Vagina (tissue), 2 donors: ENCODE measurements at regions not wholly inside any gene's neighbourhood (a gene's known extent, or its start where the extent isn't known, plus 50 kb on each side); places are given as distances from the start of the nearest gene placed in this dataset.
"Not testable (repeated sequence)": the region's sequence is repeated elsewhere in the genome, so short reads cannot be mapped to it uniquely, and the experiment has no call there.

Source experiments
- DNase-seq, 2 donors: peaks; one replicate each; pipeline ENCODE4 v3.0.0-alpha.2; 2017; ENCODE audit errors: extremely low spot score in 2 of 2
- H3K27ac ChIP-seq: fragments of 200-600 bp; sonication (generic); one replicate; pipeline ENCODE4 v1.5.1; 2019
- H3K27me3 ChIP-seq: fragments of 200-600 bp; sonication (generic); one replicate; pipeline ENCODE4 v1.5.1; 2019
- H3K36me3 ChIP-seq, 2 donors: fragments of 200-600 bp; sonication (generic); one replicate each; pipeline ENCODE4 v1.5.1; 2017 to 2019
- H3K4me1 ChIP-seq: fragments of 200-600 bp; sonication (generic); one replicate; pipeline ENCODE4 v1.5.1; 2019
- H3K4me3 ChIP-seq, 2 donors: fragments of 200-600 bp; sonication (generic); 1 replicate in 1 of 2; 2 replicates in 1 of 2; pipeline ENCODE4 v1.5.1; 2016 to 2019
- H3K9me3 ChIP-seq: fragments of 200-600 bp; sonication (generic); one replicate; pipeline ENCODE4 v1.5.1; 2019
- POLR2A ChIP-seq, 2 donors: fragments of 450-650 bp; IDR thresholded peaks; one replicate each; pipeline ENCODE4 v1.6.1; 2017; ENCODE audit warnings: antibody characterized with exemption in 2 of 2, mild to moderate bottlenecking in 2 of 2, moderate library complexity in 2 of 2
- POLR2AphosphoS5 ChIP-seq, 2 donors: sonication (generic); formaldehyde crosslinking; IDR thresholded peaks; one replicate each; pipeline ENCODE4 v1.9.0; 2017; ENCODE audit warnings: antibody characterized with exemption in 2 of 2, mild to moderate bottlenecking in 2 of 2, low read depth in 1 of 2; ENCODE audit not compliant: insufficient read depth in 1 of 2
- intact Hi-C: fragments of 100-400 bp; cut with DNase I; formaldehyde crosslinking; loops from one replicate; pipeline ENCODE4 v1.15.1; 2023
- TF ChIP-seq, protein P1 (sequence below), 3 experiments: fragments of 450-650 bp in 2 of 3; fragments of 200-600 bp in 1 of 3; sonication (generic) in 1 of 3; IDR thresholded peaks; one replicate each; pipeline ENCODE4 v1.5.1; 2017 to 2019; ENCODE audit warnings: antibody characterized with exemption in 3 of 3, mild to moderate bottlenecking in 2 of 3, moderate library complexity in 2 of 3

DNA sequence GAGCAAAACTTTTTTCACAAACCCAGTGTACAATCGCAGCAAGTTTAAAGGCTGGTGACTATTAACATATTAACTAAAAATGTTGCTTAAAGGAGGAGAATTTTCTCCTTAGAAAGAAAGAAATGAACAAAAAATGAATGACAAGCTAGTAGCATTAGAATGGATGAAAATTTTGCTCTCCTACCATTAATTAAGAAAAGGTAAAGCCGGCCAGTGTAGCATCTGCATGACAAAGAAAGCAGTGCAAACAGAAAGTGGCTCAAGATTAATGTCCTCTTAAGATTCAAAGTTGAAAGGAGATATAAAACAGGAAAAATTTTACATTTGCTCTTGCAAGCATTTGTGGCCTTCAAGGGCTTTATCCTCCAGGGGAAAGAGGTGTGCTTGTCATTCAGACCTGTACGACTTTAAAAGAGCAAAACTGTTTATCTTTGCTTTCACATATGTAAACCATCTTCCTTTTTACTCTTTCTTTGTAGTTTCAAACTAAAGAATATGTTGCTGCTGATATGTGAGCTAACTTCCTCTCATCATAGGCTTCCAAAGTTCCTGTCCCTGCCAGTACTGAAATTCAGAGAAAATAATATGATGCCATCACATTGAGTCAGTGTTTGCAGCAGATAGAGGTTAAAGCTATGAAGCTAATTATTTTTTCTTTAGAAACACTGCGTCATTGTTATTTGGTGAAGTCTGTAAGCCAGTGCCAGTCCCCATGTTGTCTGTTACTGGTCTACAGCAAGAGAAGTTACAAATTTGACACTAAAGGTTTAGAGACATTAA is 439.1 kb upstream of the GRM7 start:
- no peaks in the 10 kb centered on the region for H3K4me1 ChIP-seq
- DNase-seq: no peak
- intact Hi-C loops: no loop called here
- H3K36me3 ChIP-seq: no peaks in the 10 kb centered on the region
- TF ChIP-seq, protein P1, sequence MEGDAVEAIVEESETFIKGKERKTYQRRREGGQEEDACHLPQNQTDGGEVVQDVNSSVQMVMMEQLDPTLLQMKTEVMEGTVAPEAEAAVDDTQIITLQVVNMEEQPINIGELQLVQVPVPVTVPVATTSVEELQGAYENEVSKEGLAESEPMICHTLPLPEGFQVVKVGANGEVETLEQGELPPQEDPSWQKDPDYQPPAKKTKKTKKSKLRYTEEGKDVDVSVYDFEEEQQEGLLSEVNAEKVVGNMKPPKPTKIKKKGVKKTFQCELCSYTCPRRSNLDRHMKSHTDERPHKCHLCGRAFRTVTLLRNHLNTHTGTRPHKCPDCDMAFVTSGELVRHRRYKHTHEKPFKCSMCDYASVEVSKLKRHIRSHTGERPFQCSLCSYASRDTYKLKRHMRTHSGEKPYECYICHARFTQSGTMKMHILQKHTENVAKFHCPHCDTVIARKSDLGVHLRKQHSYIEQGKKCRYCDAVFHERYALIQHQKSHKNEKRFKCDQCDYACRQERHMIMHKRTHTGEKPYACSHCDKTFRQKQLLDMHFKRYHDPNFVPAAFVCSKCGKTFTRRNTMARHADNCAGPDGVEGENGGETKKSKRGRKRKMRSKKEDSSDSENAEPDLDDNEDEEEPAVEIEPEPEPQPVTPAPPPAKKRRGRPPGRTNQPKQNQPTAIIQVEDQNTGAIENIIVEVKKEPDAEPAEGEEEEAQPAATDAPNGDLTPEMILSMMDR (IDR thresholded peaks at IDR 0.05): no peak
- TF ChIP-seq POLR2AphosphoS5 (IDR thresholded peaks at IDR 0.05; ENCODE audit: insufficient read depth in 1 of 2, low read depth in 1 of 2): no peak
- no peak for TF ChIP-seq POLR2A (IDR thresholded peaks at IDR 0.05)
- no peaks in the 10 kb centered on the region for H3K9me3 ChIP-seq
- H3K4me3 ChIP-seq: no peak overlapping the region
- H3K27me3 ChIP-seq: no peaks in the 10 kb centered on the region
- no peak overlapping the region for H3K27ac ChIP-seq

DNA sequence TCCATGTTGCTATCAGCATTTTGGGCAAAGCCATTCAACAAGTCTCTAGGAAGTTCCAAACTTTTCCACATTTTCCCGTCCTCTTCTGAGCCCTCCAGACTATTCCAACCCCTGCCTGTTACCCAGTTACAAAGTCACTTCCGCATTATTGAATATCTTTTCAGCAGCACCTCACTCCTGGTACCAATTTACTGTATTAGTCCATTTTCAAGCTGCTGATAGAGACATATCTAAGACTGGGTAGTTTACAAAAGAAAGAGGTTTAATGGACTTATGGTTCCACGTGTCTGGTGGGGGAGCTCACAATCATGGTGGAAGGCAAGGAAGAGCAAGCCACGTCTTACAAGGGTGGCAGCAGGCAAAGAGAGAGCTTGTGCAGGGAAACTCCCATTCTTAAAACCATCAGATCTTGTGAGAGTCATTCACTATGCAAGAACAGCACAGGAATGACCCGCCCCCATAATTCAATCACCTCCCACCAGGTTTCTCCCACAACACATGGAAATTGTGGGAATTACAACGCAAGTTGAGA is 435.6 kb upstream of the GRM7 start:
- no peaks in the 10 kb centered on the region for H3K9me3 ChIP-seq
- intact Hi-C loops: no loop called here
- no peak overlapping the region for H3K4me3 ChIP-seq
- no peak for DNase-seq
- no peak for TF ChIP-seq POLR2AphosphoS5 (IDR thresholded peaks at IDR 0.05; ENCODE audit: insufficient read depth in 1 of 2, low read depth in 1 of 2)
- TF ChIP-seq, protein P1 (IDR thresholded peaks at IDR 0.05): no peak
- TF ChIP-seq POLR2A (IDR thresholded peaks at IDR 0.05): no peak
- no peak overlapping the region for H3K27ac ChIP-seq
- no peaks in the 10 kb centered on the region for H3K4me1 ChIP-seq
- H3K27me3 ChIP-seq: no peaks in the 10 kb centered on the region
- H3K36me3 ChIP-seq: no peaks in the 10 kb centered on the region

DNA sequence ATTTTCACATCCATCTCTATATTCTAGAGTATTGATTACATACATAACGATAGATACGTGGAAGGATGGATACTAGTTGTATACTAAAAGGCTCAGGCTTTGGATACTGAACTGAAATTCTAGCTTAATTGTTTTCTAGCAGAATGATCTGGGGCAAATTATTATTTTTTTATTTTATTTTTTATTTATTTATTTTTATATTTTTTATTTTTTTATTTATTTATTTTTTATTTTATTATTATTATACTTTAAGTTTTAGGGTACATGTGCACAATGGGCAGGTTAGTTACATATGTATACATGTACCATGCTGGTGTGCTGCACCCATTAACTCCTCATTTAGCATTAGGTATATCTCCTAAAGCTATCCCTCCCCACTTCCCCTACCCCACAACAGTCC is 432.6 kb upstream of the GRM7 start:
- DNase-seq, H3K27me3 ChIP-seq, H3K27ac ChIP-seq, intact Hi-C loops, H3K9me3 ChIP-seq, H3K4me1 ChIP-seq, H3K36me3 ChIP-seq, H3K4me3 ChIP-seq: not testable (repeated sequence)

DNA sequence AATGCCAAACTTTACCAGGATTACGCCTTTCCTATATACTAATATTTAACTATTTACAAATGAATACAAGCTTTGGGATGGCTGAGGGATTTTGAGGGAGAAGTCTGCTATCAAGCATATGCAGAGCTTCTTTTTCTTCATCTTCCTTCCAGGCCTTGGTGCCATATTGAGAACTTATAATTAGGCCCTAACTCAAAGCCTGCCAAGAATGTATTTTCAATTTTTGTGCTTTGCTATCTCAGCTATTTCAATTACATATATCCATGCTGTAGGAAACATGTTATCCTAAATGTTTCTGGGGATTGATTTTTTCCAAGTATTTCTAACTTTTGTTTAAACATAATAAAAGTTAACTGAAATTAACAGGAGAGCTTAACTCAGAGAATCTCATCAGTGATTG is 425.0 kb upstream of the GRM7 start:
- no peaks in the 10 kb centered on the region for H3K36me3 ChIP-seq
- intact Hi-C loops: no loop called here
- no peaks in the 10 kb centered on the region for H3K9me3 ChIP-seq
- H3K27ac ChIP-seq: no peak overlapping the region
- H3K27me3 ChIP-seq: no peaks in the 10 kb centered on the region
- no peak overlapping the region for H3K4me3 ChIP-seq
- no peak for TF ChIP-seq POLR2A (IDR thresholded peaks at IDR 0.05)
- TF ChIP-seq, protein P1 (IDR thresholded peaks at IDR 0.05): no peak
- no peak for TF ChIP-seq POLR2AphosphoS5 (IDR thresholded peaks at IDR 0.05; ENCODE audit: insufficient read depth in 1 of 2, low read depth in 1 of 2)
- H3K4me1 ChIP-seq: no peaks in the 10 kb centered on the region
- DNase-seq: no peak

DNA sequence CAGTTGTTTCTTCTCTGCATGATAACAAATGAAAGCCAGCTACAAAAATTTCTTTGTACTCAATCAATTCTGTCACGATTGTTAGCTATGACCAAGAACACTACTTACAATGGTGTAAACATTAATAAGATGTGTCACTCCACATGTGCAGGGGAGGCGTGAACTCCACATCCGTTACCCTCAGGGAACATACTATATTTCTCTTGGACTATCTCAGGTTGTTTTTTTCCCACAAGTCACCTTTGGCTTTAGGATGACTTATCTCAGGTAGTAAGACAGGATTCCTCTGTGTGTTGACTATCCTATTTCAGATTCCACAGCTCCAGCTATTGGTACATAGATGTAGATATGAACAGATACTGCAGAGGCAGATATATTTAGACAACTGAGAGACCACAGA is 423.3 kb upstream of the GRM7 start:
- Histone ChIP-seq H3K9me3 (no peaks in the 10 kb centered on the region), H3K27ac (no peak overlapping the region), H3K36me3 (no peaks in the 10 kb centered on the region), H3K4me1 (no peaks in the 10 kb centered on the region), H3K4me3 (no peak overlapping the region), H3K27me3 (no peaks in the 10 kb centered on the region)
- intact Hi-C loops: no loop called here
- TF ChIP-seq POLR2A (IDR thresholded peaks at IDR 0.05) (no peak), POLR2AphosphoS5 (IDR thresholded peaks at IDR 0.05; ENCODE audit: insufficient read depth in 1 of 2, low read depth in 1 of 2) (no peak)
- TF ChIP-seq, protein P1 (IDR thresholded peaks at IDR 0.05): no peak
- no peak for DNase-seq
